Right cardiac atrium (tissue), 5 donors: ENCODE measurements at regions not wholly inside any gene's neighbourhood (a gene's known extent, or its start where the extent isn't known, plus 50 kb on each side); places are given as distances from the start of the nearest gene placed in this dataset.
"Not testable (repeated sequence)": the region's sequence is repeated elsewhere in the genome, so short reads cannot be mapped to it uniquely, and the experiment has no call there.

ENCODE experiments used
- ATAC-seq, 2 donors: fragments of 200-7000 bp; cut with Tn5 transposase; one replicate each; pipeline versions ENCODE4 v1.8.0 to v1.9.1; 2020; ENCODE audit warnings: moderate library complexity in 2 of 2, mild to moderate bottlenecking in 1 of 2
- DNase-seq, 3 donors: peaks; one replicate each; pipeline ENCODE4 v3.0.0-alpha.2; 2020
- H3K27ac ChIP-seq: one replicate; pipeline ENCODE4 v1.5.1; 2013; ENCODE audit warnings: mild to moderate bottlenecking, low read length, control low read depth, moderate library complexity
- H3K27me3 ChIP-seq: one replicate; pipeline ENCODE4 v1.6.1; 2013; ENCODE audit not compliant: control insufficient read depth, insufficient read depth
- H3K4me1 ChIP-seq: one replicate; pipeline ENCODE4 v1.6.1; 2013; ENCODE audit warnings: low read length; ENCODE audit not compliant: control insufficient read depth, insufficient read depth
- H3K4me3 ChIP-seq: one replicate; pipeline ENCODE4 v1.5.1; 2013; ENCODE audit warnings: low read length, control low read depth
- H3K9me3 ChIP-seq: one replicate; pipeline ENCODE4 v1.6.1; 2013; ENCODE audit warnings: low read length; ENCODE audit not compliant: control insufficient read depth
- WGBS: extraction: QIAGEN DNeasy Blood & Tissue Kit; methylation state at CpG from one replicate; pipeline ENCODE4 v1.1.7; 2013; 5-methylcytosine and 5-hydroxymethylcytosine counted together
- intact Hi-C, 4 donors: fragments of 100-400 bp; cut with DNase I; formaldehyde crosslinking; loops; one replicate each; pipeline versions ENCODE4 v1.11.0 to v1.14.0; 2022 to 2023
- donor health status: healthy with polysubstance abuse.
- donor health status: DM: no; HTN: yes; CAD: no.
- donor health status: DM: no; HTN: no; CAD: no.
- donor health status: DM: no; HTN: yes; CAD: no; lungs with severe emphysema.
- donor health status: DM: yes; HTN: yes; CAD: no.

DNA sequence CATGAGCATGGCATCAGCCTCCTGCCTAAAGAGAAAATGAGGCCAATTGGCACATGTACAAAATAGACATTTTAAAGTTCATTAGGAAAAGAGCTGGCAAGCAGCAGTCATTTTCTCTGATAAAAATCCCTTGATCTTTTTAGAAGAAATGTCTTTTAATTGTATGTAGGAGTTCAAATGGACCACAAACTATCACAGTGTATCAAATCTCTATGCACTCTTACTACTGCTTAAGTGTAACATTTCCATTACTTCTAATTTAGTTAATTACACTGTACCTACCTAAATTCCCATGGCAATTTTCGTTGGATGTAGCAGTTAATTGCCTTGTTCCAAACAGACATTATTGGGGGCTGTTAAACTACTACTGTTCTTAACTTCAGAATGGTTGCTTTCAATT is 233.7 kb upstream of the TECRL start:
- no peak for ATAC-seq
- no peak overlapping the region for H3K4me3 ChIP-seq
- H3K27ac ChIP-seq, result no peak overlapping the region
- no peak for DNase-seq
- intact Hi-C loops, result no loop called here
- H3K4me1 ChIP-seq, result no peaks in the 10 kb centered on the region
- WGBS, result 45% methylated on average over 1 of the region's 1 CpG
- no peaks in the 10 kb centered on the region for H3K27me3 ChIP-seq
- H3K9me3 ChIP-seq, result no peaks in the 10 kb centered on the region

DNA sequence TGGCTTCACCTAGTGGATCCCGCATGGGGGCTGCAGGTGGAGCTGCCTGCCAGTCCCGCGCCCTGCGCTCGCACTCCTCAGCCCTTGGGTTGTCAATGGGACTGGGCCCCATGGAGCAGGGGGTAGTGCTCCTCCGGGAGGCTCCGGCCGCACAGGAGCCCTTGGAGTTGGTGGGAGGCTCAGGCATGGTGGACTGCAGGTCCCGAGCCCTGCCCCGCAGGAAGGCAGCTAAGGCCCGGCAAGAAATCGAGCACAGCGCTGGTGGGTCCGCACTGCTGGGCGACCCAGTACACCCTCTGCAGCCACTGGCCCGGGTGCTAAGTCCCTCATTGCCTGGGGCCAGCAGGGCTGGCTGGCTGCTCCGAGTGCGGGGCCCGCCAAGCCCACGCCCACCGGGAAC is 231.2 kb upstream of the TECRL start:
- intact Hi-C loops, H3K4me3 ChIP-seq, H3K27me3 ChIP-seq, H3K27ac ChIP-seq, ATAC-seq, H3K4me1 ChIP-seq, H3K9me3 ChIP-seq: not testable (repeated sequence)
- peak in 2 of 3 donors; percentile 14 to 34 for DNase-seq
- WGBS, result 93% methylated on average over 21 of the region's 21 CpGs

DNA sequence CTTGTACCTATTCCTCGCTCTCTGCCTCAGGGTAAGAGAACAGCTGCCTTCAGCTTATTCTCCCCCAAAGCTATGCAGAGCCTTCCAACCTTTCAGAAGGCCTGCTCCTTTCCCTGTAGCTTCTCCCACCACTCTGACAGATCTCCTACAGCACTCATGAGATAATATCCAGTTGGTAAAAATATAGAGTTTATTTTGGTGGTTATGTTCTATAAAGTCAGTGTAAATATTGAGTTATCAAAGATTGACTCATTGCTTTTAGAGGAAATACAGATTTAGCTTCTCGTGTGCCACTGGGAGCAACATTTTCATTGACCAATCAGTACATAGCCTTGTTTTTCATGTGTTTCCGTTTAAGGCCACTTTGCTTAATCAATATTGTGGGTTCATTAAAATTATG is 216.2 kb upstream of the TECRL start:
- Histone ChIP-seq H3K4me3 (no peak overlapping the region), H3K4me1 (no peaks in the 10 kb centered on the region), H3K9me3 (no peaks in the 10 kb centered on the region), H3K27me3 (no peaks in the 10 kb centered on the region), H3K27ac (no peak overlapping the region)
- intact Hi-C loops, result no loop called here
- 73% methylated on average over 3 of the region's 3 CpGs for WGBS
- ATAC-seq (no peak), DNase-seq (no peak)

DNA sequence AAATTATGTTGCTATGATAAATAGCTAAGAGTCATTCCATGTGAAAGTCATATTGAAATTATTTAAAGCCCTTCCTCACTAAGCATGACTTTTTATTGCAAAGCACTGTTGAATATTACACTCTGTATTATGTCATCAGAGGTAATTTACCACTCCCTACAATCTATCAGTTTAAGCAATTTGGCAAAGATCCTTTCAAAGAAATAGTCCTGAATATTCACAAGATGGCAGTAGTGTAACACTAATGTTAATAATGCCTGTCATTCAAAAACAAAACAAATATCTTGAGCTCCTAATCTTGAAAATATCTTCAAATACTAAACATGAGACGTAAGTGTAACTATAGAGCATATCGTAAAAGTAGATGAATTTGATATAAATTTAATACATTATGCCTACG is 208.6 kb upstream of the TECRL start:
- Histone ChIP-seq H3K27me3 (no peaks in the 10 kb centered on the region), H3K4me3 (no peak overlapping the region), H3K9me3 (no peaks in the 10 kb centered on the region), H3K27ac (no peak overlapping the region), H3K4me1 (no peaks in the 10 kb centered on the region)
- DNase-seq (no peak), ATAC-seq (no peak)
- 42% methylated on average over 3 of the region's 3 CpGs for WGBS
- intact Hi-C loops, result no loop called here

DNA sequence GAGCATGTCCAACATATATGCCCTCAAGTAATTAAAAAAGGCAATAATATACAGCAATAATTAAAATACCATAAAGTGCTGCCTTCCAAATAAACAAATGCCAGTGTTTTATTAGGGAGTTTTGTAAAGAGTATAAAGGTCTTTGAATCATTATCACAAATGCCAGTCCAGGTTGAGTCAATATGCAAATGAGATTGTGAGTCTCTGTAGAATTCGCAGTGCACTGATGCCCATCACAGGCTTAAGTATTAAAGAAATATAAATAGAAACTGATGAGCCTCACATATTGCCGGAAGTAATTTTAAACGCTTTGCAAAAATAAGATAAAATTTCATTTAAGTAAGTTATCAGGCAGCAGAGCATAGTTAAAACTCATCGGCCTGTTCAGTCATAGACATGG is 205.0 kb upstream of the TECRL start:
- Histone ChIP-seq H3K27ac (no peak overlapping the region), H3K4me3 (no peak overlapping the region), H3K27me3 (no peaks in the 10 kb centered on the region), H3K4me1 (no peaks in the 10 kb centered on the region), H3K9me3 (no peaks in the 10 kb centered on the region)
- no peak for ATAC-seq
- DNase-seq, result no peak
- intact Hi-C loops, result no loop called here
- 67% methylated on average over 4 of the region's 4 CpGs for WGBS

DNA sequence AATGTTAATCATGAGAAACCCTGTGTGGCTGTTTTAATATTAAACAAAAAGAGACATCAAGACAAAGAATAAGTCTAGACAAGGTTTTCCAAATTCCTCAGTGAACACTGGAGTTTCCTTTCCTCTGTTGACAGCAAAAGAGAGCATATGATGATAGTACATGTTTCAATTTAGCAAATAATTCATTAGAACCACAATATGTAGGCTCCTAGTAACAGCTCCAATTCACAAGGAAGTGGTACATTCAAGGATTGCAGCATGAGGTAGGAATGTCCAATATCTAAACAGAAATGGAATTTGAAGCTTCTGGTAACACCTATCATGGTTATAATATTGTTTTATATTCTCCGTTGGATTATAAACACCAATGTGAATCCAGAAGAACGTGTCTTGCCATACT is 203.8 kb upstream of the TECRL start:
- no peaks in the 10 kb centered on the region for H3K9me3 ChIP-seq
- 77% methylated on average over 2 of the region's 2 CpGs for WGBS
- DNase-seq (no peak), ATAC-seq (no peak)
- intact Hi-C loops, result no loop called here
- no peak overlapping the region for H3K27ac ChIP-seq
- no peaks in the 10 kb centered on the region for H3K4me1 ChIP-seq
- H3K27me3 ChIP-seq, result no peaks in the 10 kb centered on the region
- H3K4me3 ChIP-seq, result no peak overlapping the region

DNA sequence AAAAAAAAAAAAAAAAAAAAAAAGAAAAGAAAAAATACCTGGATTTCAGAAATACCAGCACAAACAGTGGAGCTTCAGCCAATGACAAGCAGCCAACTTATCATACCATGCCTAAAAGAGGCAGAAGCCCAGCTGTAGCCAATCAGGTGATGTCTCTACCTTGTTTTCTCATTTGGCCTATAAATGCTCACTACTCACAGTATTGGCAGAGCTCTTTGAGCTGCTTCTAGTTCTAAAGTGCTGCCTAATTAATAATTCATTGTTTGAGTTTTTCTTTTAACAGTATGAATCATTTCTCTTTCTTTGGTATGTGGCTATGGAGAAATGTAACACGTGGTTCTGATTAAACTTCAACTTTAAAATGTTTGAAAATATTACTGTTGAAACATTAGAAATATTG is 188.8 kb upstream of the TECRL start:
- no peak overlapping the region for H3K4me3 ChIP-seq
- no peak for DNase-seq
- H3K27ac ChIP-seq, result no peak overlapping the region
- WGBS, result 49% methylated on average over 1 of the region's 1 CpG
- intact Hi-C loops, result no loop called here
- no peaks in the 10 kb centered on the region for H3K9me3 ChIP-seq
- H3K4me1 ChIP-seq, result no peaks in the 10 kb centered on the region
- H3K27me3 ChIP-seq, result no peaks in the 10 kb centered on the region
- ATAC-seq, result no peak

DNA sequence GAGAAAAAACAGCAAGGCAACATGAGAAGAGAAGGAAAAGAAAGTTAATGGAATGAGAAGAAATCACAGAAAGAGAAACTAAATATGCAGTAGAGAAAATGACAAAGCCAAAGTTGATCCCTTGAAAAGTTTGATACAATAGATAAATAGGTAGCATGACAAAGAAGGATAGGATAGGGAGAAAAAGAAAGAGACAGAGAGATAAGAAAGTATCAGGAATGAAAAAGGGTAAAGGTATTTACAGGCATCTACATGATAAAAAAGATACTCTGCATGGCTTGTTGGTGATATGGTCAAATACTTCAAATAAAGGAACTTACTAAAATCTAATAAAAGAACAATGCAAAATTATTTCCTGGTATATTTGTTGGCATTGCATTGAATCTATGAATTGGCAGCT is 185.5 kb upstream of the TECRL start:
- H3K27ac ChIP-seq, result no peak overlapping the region
- DNase-seq (no peak), ATAC-seq (no peak)
- no peaks in the 10 kb centered on the region for H3K27me3 ChIP-seq
- H3K4me1 ChIP-seq, result no peaks in the 10 kb centered on the region
- H3K9me3 ChIP-seq, result no peaks in the 10 kb centered on the region
- no peak overlapping the region for H3K4me3 ChIP-seq
- intact Hi-C loops, result no loop called here

DNA sequence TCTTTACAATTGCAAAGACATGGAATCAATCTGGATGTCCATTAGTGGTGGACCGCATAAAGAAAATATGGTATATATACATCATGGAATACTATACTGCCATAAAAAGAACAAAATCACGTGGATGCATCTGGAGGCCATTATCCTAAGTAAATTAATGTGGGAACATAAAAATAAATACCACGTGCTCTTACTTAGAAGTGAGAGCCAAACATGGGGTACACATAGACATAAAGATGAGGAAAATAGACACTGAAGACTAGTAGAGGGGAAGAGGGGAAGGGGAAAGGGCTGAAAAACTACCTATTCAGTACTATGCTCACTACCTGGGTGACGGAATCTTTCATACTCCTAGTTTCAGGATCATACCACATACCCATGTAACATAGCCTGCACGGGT is 179.3 kb upstream of the TECRL start:
- Histone ChIP-seq H3K4me1 (no peaks in the 10 kb centered on the region), H3K4me3 (no peak overlapping the region), H3K27me3 (no peaks in the 10 kb centered on the region), H3K9me3 (no peaks in the 10 kb centered on the region), H3K27ac (no peak overlapping the region)
- no peak for DNase-seq
- intact Hi-C loops, result no loop called here
- ATAC-seq, result no peak
- 90% methylated on average over 5 of the region's 5 CpGs for WGBS

DNA sequence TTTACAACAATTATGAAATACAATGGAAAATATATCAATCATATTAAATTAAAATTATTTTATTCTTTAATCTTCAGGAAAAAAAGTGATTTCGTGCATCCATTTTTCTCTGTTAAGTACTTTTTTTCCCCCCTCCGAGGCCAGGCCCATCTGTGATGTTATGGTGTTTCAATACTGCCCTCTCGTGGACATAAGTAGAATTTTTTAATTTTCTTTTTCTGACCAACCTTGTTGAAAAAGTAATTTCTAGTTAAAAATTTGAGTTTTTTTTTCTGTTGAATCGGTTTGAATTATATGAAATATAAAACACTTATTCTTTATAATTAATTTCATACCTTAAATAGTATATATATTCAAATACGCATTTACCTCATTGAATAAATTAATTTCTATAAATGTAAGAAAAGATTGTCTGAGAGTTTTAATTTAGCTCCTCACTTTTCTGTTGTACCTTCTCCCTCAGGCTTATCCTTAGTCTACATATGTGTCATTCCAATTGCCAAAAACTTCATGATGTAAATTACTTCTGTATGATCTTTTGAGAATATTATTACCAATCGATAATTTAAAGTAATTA is 175.8 kb upstream of the TECRL start:
- H3K4me3 ChIP-seq, result no peak overlapping the region
- 29% methylated on average over 6 of the region's 6 CpGs for WGBS
- no peaks in the 10 kb centered on the region for H3K4me1 ChIP-seq
- intact Hi-C loops, result no loop called here
- H3K9me3 ChIP-seq, result no peaks in the 10 kb centered on the region
- no peaks in the 10 kb centered on the region for H3K27me3 ChIP-seq
- H3K27ac ChIP-seq, result no peak overlapping the region
- peak in 2 of 3 donors; percentile 11 to 43 for DNase-seq
- no peak for ATAC-seq

DNA sequence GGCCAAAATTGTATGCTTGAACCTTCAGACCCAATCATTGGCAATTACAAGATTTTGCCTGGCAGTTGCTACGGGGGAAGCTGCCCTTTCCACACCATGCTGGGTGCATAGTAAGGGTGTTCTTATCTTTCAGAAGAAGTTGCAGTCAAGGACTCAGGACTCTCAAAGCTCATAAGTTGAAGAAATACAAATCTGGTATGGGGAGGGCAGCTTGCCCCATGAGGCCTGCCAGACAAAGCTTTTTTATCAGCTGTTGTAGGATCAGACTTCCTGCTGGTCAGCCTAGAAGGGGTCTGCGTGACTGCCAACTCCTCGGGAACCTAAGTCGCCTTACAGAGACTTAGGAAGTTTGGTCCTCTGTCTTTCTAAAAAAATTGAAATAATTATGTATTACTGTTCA is 174.9 kb upstream of the TECRL start:
- no peaks in the 10 kb centered on the region for H3K4me1 ChIP-seq
- peak; percentile 19 to 65 for ATAC-seq
- H3K27ac ChIP-seq, result no peak overlapping the region
- intact Hi-C loops, result no loop called here
- no peaks in the 10 kb centered on the region for H3K9me3 ChIP-seq
- 54% methylated on average over 4 of the region's 4 CpGs for WGBS
- no peak overlapping the region for H3K4me3 ChIP-seq
- no peaks in the 10 kb centered on the region for H3K27me3 ChIP-seq
- no peak for DNase-seq

DNA sequence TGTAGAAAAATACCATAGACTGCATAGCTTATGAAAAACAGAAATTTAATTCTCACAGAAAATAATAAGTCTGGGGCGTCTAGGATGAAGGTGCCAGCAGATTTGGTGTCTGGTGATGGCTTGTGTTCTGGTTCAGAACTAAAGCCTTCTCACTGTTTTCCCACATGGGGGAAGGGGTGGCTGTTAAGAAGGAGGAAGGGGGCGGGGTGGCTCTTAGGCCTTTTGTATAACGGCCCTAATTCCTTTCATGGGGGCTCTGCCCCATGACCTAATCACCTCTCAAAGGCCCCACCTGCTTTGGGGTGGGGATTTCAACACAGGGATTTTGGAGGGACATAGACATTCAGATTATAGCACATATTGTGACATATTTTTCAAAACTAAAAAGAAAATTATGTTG is 173.2 kb upstream of the TECRL start:
- DNase-seq (no peak), ATAC-seq (no peak)
- Histone ChIP-seq H3K9me3 (no peaks in the 10 kb centered on the region), H3K4me3 (no peak overlapping the region), H3K4me1 (no peaks in the 10 kb centered on the region), H3K27ac (no peak overlapping the region), H3K27me3 (no peaks in the 10 kb centered on the region)
- WGBS, result 60% methylated on average over 3 of the region's 3 CpGs
- intact Hi-C loops, result no loop called here
